ENCODE measurements at regions not wholly inside any gene's neighbourhood (a gene's known extent, or its start where the extent isn't known, plus 50 kb on each side); places are given as distances from the start of the nearest gene placed in this dataset.
"Not testable (repeated sequence)": the region's sequence is repeated elsewhere in the genome, so short reads cannot be mapped to it uniquely, and the experiment has no call there.

DNA sequence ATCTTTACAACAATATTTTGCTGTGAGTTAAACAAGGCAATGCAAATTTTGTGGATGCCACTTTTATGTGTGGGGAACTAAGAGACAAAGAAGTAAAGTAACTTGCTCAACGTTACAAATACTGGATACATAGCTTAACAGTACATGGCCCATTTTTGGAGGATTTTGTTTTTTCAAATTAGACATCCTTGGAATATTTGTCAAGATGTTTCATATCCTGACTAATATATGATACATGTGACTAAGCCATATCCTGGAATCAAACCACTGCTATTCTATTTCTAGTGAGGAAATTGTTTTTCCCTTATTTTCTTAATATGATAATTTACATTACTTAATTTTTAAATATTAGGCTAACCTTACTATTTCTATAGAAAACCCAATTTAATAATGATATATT is 529.8 kb downstream of the DMRTA1 start:
- Histone ChIP-seq H2AFZ (ENCODE audit: control insufficient read depth, low read length) (no peak overlapping the region), H3K79me2 (ENCODE audit: control insufficient read depth, insufficient read depth, low read length) (no peaks in the 10 kb centered on the region), H3K4me3 (ENCODE audit: control insufficient read depth in 2 of 3, extremely low read depth in 1 of 3, insufficient read depth in 2 of 3, low read depth in 1 of 3, low read length in 3 of 3) (no peak overlapping the region), H3K9ac (ENCODE audit: control insufficient read depth, extremely low read depth, insufficient read depth, low read length) (no peak overlapping the region), H3K36me3 (ENCODE audit: control insufficient read depth in 2 of 2, extremely low read depth in 1 of 2, insufficient read depth in 2 of 2, low read length in 2 of 2) (no peaks in the 10 kb centered on the region), H3K4me1 (ENCODE audit: control insufficient read depth, extremely low read depth, insufficient read depth, low read length) (no peaks in the 10 kb centered on the region), H3K27ac (ENCODE audit: control insufficient read depth, insufficient read depth, low read length) (no peak overlapping the region), H3K4me2 (ENCODE audit: control insufficient read depth, extremely low read depth, insufficient read depth, low read depth, low read length) (no peak overlapping the region), H3K9me3 (ENCODE audit: control insufficient read depth, low read depth, low read length) (no peaks in the 10 kb centered on the region), H3K9me1 (ENCODE audit: control insufficient read depth, extremely low read depth, insufficient read depth, low read length) (no peaks in the 10 kb centered on the region), H4K20me1 (ENCODE audit: control insufficient read depth, extremely low read depth, insufficient read depth, low read length) (no peaks in the 10 kb centered on the region), H3K27me3 (ENCODE audit: control insufficient read depth, extremely low read depth, insufficient read depth, low read length) (no peaks in the 10 kb centered on the region)
- dilution Hi-C loops (cut with MboI; ENCODE audit: extremely low pct_ligation_motif_present, low sequenced_read_pairs): no loop called here
- no peak for FAIRE-seq
- no peak for DNase-seq (ENCODE audit: low read depth, low spot score)
- no peak for TF ChIP-seq EZH2 (IDR thresholded peaks at IDR 0.05; ENCODE audit: low read length)
- TF ChIP-seq, protein P1, sequence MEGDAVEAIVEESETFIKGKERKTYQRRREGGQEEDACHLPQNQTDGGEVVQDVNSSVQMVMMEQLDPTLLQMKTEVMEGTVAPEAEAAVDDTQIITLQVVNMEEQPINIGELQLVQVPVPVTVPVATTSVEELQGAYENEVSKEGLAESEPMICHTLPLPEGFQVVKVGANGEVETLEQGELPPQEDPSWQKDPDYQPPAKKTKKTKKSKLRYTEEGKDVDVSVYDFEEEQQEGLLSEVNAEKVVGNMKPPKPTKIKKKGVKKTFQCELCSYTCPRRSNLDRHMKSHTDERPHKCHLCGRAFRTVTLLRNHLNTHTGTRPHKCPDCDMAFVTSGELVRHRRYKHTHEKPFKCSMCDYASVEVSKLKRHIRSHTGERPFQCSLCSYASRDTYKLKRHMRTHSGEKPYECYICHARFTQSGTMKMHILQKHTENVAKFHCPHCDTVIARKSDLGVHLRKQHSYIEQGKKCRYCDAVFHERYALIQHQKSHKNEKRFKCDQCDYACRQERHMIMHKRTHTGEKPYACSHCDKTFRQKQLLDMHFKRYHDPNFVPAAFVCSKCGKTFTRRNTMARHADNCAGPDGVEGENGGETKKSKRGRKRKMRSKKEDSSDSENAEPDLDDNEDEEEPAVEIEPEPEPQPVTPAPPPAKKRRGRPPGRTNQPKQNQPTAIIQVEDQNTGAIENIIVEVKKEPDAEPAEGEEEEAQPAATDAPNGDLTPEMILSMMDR (optimal IDR thresholded peaks at IDR 0.05 in 1 of 3, IDR thresholded peaks at IDR 0.05 in 1 of 3, conservative IDR thresholded peaks at IDR 0.05 in 1 of 3; ENCODE audit: extremely low read depth in 1 of 3, insufficient read depth in 2 of 3, low read length in 3 of 3): no peak

DNA sequence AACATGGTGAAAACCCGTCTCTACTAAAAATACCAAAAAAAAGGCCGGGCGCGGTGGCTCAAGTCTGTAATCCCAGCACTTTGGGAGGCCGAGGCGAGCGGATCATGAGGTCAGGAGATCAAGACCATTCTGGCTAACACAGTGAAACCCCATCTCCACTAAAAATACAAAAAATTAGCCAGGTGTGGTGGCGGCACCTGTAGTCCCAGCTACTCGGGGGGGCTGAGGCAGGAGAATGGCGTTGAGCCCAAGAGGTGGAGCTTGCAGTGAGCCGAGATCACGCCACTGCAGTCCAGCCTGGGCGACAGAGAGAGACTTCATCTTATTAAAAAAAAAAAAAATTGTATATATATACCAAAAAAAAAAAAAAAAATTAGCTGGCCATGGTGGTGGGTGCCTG is 533.8 kb downstream of the DMRTA1 start:
- H3K4me2 ChIP-seq (ENCODE audit: control insufficient read depth, extremely low read depth, insufficient read depth, low read depth, low read length); H2AFZ ChIP-seq (ENCODE audit: control insufficient read depth, low read length); H3K27me3 ChIP-seq (ENCODE audit: control insufficient read depth, extremely low read depth, insufficient read depth, low read length); H3K4me1 ChIP-seq (ENCODE audit: control insufficient read depth, extremely low read depth, insufficient read depth, low read length); H3K36me3 ChIP-seq (ENCODE audit: control insufficient read depth in 2 of 2, extremely low read depth in 1 of 2, insufficient read depth in 2 of 2, low read length in 2 of 2); H3K9ac ChIP-seq (ENCODE audit: control insufficient read depth, extremely low read depth, insufficient read depth, low read length); H3K79me2 ChIP-seq (ENCODE audit: control insufficient read depth, insufficient read depth, low read length); H3K9me3 ChIP-seq (ENCODE audit: control insufficient read depth, low read depth, low read length); H3K9me1 ChIP-seq (ENCODE audit: control insufficient read depth, extremely low read depth, insufficient read depth, low read length); H3K27ac ChIP-seq (ENCODE audit: control insufficient read depth, insufficient read depth, low read length); H4K20me1 ChIP-seq (ENCODE audit: control insufficient read depth, extremely low read depth, insufficient read depth, low read length); FAIRE-seq; H3K4me3 ChIP-seq (ENCODE audit: control insufficient read depth in 2 of 3, extremely low read depth in 1 of 3, insufficient read depth in 2 of 3, low read depth in 1 of 3, low read length in 3 of 3); DNase-seq (ENCODE audit: low read depth, low spot score); dilution Hi-C loops (cut with MboI; ENCODE audit: extremely low pct_ligation_motif_present, low sequenced_read_pairs): not testable (repeated sequence)

DNA sequence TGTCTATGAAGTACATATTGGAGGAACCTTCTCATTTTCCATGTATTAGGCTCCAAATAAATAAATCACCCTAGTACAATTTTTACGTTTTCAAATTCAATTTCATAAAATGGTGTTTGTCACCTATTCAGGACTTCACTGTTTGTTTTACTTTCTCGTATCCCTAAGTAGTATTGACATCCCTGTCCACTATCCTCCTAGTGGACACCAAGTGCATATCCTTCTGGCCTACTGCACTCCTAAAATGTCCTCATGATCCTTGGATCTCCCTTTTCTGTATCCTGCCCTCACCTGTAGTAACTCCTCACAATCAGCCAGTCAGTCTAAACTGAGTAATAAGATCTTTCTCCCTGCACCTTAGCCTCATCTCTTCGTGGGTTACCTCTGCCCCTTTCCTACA is 539.9 kb downstream of the DMRTA1 start:
- Histone ChIP-seq H3K79me2 (ENCODE audit: control insufficient read depth, insufficient read depth, low read length) (no peaks in the 10 kb centered on the region), H4K20me1 (ENCODE audit: control insufficient read depth, extremely low read depth, insufficient read depth, low read length) (no peaks in the 10 kb centered on the region), H3K27ac (ENCODE audit: control insufficient read depth, insufficient read depth, low read length) (no peak overlapping the region), H3K9me1 (ENCODE audit: control insufficient read depth, extremely low read depth, insufficient read depth, low read length) (no peaks in the 10 kb centered on the region), H3K36me3 (ENCODE audit: control insufficient read depth in 2 of 2, extremely low read depth in 1 of 2, insufficient read depth in 2 of 2, low read length in 2 of 2) (no peaks in the 10 kb centered on the region), H2AFZ (ENCODE audit: control insufficient read depth, low read length) (no peak overlapping the region), H3K4me3 (ENCODE audit: control insufficient read depth in 2 of 3, extremely low read depth in 1 of 3, insufficient read depth in 2 of 3, low read depth in 1 of 3, low read length in 3 of 3) (no peak overlapping the region), H3K9ac (ENCODE audit: control insufficient read depth, extremely low read depth, insufficient read depth, low read length) (no peak overlapping the region), H3K4me1 (ENCODE audit: control insufficient read depth, extremely low read depth, insufficient read depth, low read length) (no peaks in the 10 kb centered on the region), H3K27me3 (ENCODE audit: control insufficient read depth, extremely low read depth, insufficient read depth, low read length) (no peaks in the 10 kb centered on the region), H3K9me3 (ENCODE audit: control insufficient read depth, low read depth, low read length) (no peaks in the 10 kb centered on the region), H3K4me2 (ENCODE audit: control insufficient read depth, extremely low read depth, insufficient read depth, low read depth, low read length) (no peak overlapping the region)
- FAIRE-seq: no peak
- no peak for DNase-seq (ENCODE audit: low read depth, low spot score)
- dilution Hi-C loops (cut with MboI; ENCODE audit: extremely low pct_ligation_motif_present, low sequenced_read_pairs): no loop called here
- no peak for TF ChIP-seq EZH2 (IDR thresholded peaks at IDR 0.05; ENCODE audit: low read length)
- TF ChIP-seq, protein P1 (optimal IDR thresholded peaks at IDR 0.05 in 1 of 3, IDR thresholded peaks at IDR 0.05 in 1 of 3, conservative IDR thresholded peaks at IDR 0.05 in 1 of 3; ENCODE audit: extremely low read depth in 1 of 3, insufficient read depth in 2 of 3, low read length in 3 of 3): no peak
